ENCODE measurements at regions not wholly inside any gene's neighbourhood (a gene's known extent, or its start where the extent isn't known, plus 50 kb on each side); places are given as distances from the start of the nearest gene placed in this dataset.
A peak's percentile ranks its signal among the peaks of the same experiment; 100 is the strongest.

DNA sequence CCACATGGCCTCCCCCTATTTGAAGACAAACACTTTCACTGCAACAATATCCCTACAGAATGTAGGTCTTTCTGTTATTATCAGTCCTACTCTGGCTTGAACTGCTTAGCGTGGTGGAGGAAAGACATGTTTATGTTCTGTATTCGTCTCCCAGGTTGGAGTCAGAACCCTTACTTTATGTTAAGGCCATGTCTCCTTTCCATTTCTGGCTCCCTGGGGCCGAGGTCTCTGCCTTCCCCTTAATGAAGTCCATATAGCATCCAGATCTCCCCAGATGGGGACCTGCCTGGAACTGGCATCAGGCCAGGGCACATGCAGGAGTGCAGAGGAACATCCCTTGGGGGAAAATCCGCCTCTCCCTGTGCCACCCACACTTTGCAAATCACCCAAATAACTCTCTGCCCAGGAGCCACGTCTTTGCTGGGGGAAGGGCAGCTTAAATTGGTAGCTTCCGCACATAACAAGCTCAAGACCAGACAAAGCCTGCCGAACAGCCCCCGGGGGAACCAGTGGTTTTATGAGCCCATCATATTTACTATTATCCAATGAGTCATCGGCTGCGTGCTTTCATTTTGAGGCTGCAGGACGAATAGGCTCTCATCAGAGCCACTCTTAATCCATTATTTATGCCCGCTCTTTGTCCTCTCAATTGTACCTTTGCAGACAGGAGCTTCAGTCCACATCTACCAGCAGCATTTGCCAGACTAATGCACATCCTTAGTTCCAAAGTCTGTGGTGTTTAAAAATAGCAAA, 237.0 kb downstream of the UACA start:
- peaks cover 0 to 26% (median 14%) of the 10 kb centered on the region in 4 donors for H3K4me1 ChIP-seq
- intact Hi-C loops (cut with DNase I; ENCODE audit: low total_unique reads), result no loop called here
- 46 to 61% (median 58%) methylated on average over 12 of the region's 12 CpGs for WGBS, 5 donors
- peak overlapping the region in 1 of 4 donors; percentile 1 for H3K4me3 ChIP-seq
- peak in 1 of 2 donors; percentile 66 for DNase-seq
- H3K27me3 ChIP-seq, result no peaks in the 10 kb centered on the region
- H3K27ac ChIP-seq, result no peak overlapping the region
- H3K36me3 ChIP-seq, result no peaks in the 10 kb centered on the region
- TF ChIP-seq EP300 (IDR thresholded peaks at IDR 0.05), result no peak
- TF ChIP-seq, protein P1, sequence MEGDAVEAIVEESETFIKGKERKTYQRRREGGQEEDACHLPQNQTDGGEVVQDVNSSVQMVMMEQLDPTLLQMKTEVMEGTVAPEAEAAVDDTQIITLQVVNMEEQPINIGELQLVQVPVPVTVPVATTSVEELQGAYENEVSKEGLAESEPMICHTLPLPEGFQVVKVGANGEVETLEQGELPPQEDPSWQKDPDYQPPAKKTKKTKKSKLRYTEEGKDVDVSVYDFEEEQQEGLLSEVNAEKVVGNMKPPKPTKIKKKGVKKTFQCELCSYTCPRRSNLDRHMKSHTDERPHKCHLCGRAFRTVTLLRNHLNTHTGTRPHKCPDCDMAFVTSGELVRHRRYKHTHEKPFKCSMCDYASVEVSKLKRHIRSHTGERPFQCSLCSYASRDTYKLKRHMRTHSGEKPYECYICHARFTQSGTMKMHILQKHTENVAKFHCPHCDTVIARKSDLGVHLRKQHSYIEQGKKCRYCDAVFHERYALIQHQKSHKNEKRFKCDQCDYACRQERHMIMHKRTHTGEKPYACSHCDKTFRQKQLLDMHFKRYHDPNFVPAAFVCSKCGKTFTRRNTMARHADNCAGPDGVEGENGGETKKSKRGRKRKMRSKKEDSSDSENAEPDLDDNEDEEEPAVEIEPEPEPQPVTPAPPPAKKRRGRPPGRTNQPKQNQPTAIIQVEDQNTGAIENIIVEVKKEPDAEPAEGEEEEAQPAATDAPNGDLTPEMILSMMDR (IDR thresholded peaks at IDR 0.05), result no peak
- TF ChIP-seq POLR2A (IDR thresholded peaks at IDR 0.05), result no peak
- TF ChIP-seq POLR2AphosphoS5 (IDR thresholded peaks at IDR 0.05), result no peak
- H3K9me3 ChIP-seq, result no peaks in the 10 kb centered on the region

DNA sequence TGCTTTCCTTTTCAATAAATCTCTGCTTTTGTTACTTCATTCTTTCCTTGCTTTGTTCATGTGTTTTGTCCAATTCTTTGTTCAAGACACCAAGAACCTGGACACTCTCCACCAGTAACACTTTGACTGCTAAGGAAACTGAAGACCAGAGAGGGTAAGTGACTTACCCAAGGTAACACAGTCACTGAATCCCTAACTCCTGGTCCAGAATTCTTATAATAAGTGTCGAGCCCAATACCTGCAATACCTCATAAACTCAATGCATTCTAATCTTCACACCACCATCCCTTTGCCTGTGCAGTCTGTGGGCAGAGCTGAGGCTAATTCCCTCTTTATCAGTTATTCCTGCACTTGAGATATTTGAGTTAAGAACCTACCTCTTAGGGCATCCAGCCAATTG, 237.8 kb downstream of the UACA start:
- DNase-seq, result no peak
- no peak overlapping the region for H3K4me3 ChIP-seq
- WGBS, 5 donors, result 40 to 82% (median 57%) methylated on average over 1 of the region's 1 CpG
- intact Hi-C loops (cut with DNase I; ENCODE audit: low total_unique reads), result no loop called here
- no peak overlapping the region for H3K27ac ChIP-seq
- H3K36me3 ChIP-seq, result no peaks in the 10 kb centered on the region
- H3K27me3 ChIP-seq, result no peaks in the 10 kb centered on the region
- no peak for TF ChIP-seq POLR2AphosphoS5 (IDR thresholded peaks at IDR 0.05)
- H3K9me3 ChIP-seq, result no peaks in the 10 kb centered on the region
- H3K4me1 ChIP-seq, result peaks cover 0 to 26% (median 14%) of the 10 kb centered on the region in 4 donors

DNA sequence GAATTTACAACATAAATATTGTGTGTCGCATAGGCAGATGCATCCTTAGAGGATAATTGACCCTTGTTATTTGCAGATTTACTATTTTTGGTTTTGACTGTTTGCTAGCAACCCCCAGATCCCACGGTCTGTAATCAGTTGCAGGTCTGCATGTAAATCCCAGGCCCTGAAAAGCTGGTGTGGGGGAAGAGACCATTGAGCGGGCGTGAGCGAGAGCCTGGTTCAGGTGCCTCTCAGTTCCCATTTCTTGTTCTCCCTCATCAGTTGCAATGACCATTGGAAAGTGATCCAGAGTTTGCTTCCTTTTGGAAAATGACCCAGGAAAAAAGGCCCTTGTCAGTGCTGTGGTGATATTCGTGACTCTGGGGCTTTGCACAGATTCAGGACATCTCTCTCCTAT, 238.9 kb downstream of the UACA start:
- no peak for TF ChIP-seq POLR2AphosphoS5 (IDR thresholded peaks at IDR 0.05)
- no peak for TF ChIP-seq EP300 (IDR thresholded peaks at IDR 0.05)
- TF ChIP-seq, protein P1 (IDR thresholded peaks at IDR 0.05), result no peak
- no peak for TF ChIP-seq POLR2A (IDR thresholded peaks at IDR 0.05)
- intact Hi-C loops (cut with DNase I; ENCODE audit: low total_unique reads), result no loop called here
- Histone ChIP-seq H3K4me3 (no peak overlapping the region), H3K27ac (no peak overlapping the region), H3K36me3 (no peaks in the 10 kb centered on the region), H3K9me3 (no peaks in the 10 kb centered on the region), H3K4me1 (peaks cover 0 to 26% (median 14%) of the 10 kb centered on the region in 4 donors), H3K27me3 (no peaks in the 10 kb centered on the region)
- WGBS, 5 donors, result 83 to 89% (median 85%) methylated on average over 6 of the region's 6 CpGs
- DNase-seq, result peak in 1 of 2 donors; percentile 5

DNA sequence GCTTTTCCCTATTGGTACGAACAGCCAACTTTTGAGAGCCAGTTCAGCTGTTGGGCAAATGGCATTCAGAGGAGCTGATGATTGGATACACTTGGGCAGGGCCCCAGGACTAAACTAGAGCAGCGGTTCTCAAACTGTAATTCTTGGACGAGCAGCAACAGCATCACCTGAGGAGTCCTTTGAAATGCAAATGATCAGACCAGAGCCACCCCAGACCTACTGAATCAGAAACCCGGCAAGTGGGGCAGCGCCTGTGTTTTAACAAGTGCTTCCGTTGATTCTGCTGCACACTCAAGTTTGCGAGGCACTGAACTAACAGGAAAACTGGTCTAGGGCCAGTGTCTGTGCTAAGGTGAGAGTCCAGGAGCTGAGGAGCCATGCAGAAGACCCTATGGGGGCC, 239.7 kb downstream of the UACA start:
- Histone ChIP-seq H3K4me1 (peaks cover 0 to 25% (median 13%) of the 10 kb centered on the region in 4 donors), H3K27me3 (no peaks in the 10 kb centered on the region), H3K9me3 (no peaks in the 10 kb centered on the region), H3K4me3 (no peak overlapping the region), H3K27ac (no peak overlapping the region), H3K36me3 (no peaks in the 10 kb centered on the region)
- no peak for TF ChIP-seq POLR2AphosphoS5 (IDR thresholded peaks at IDR 0.05)
- no peak for TF ChIP-seq EP300 (IDR thresholded peaks at IDR 0.05)
- TF ChIP-seq POLR2A (IDR thresholded peaks at IDR 0.05), result no peak
- TF ChIP-seq, protein P1 (IDR thresholded peaks at IDR 0.05), result no peak
- intact Hi-C loops (cut with DNase I; ENCODE audit: low total_unique reads), result no loop called here
- 84 to 95% (median 88%) methylated on average over 7 of the region's 7 CpGs for WGBS, 5 donors
- DNase-seq, result peak in 1 of 2 donors; percentile 14

DNA sequence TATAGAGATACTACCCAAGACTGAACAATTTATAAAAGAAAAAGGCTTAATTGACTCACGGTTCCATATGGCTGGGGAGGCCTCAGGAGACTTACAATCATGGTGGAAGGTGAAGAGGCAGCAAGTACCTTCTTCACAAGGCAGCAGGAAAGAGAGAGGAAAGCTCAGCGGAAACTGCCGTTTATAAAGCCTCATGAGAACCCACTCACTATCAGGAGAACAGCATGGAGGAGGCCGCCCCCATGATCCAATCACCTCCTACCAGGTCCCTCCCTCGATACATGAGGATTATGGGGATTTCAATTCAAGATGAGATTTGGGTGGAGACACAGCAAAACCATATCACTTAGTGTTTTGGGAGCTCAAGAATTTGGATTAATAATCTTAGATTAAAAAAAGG, 240.2 kb downstream of the UACA start:
- DNase-seq, result no peak
- no peaks in the 10 kb centered on the region for H3K36me3 ChIP-seq
- peaks cover 0 to 21% (median 11%) of the 10 kb centered on the region in 4 donors for H3K4me1 ChIP-seq
- intact Hi-C loops (cut with DNase I; ENCODE audit: low total_unique reads), result no loop called here
- peaks cover 0 to 4% (median 0%) of the 10 kb centered on the region in 3 donors for H3K27me3 ChIP-seq
- TF ChIP-seq EP300 (IDR thresholded peaks at IDR 0.05) (no peak), POLR2AphosphoS5 (IDR thresholded peaks at IDR 0.05) (no peak), POLR2A (IDR thresholded peaks at IDR 0.05) (no peak)
- TF ChIP-seq, protein P1 (IDR thresholded peaks at IDR 0.05), result no peak
- H3K27ac ChIP-seq, result no peak overlapping the region
- H3K9me3 ChIP-seq, result no peaks in the 10 kb centered on the region
- H3K4me3 ChIP-seq, result no peak overlapping the region
- 89 to 94% (median 92%) methylated on average over 5 of the region's 5 CpGs for WGBS, 5 donors

Data from stomach (tissue), 8 donors.